Loucy (cell line): ENCODE measurements at regions not wholly inside any gene's neighbourhood (a gene's known extent, or its start where the extent isn't known, plus 50 kb on each side); places are given as distances from the start of the nearest gene placed in this dataset.

Source experiments
- CTCF ChIP-seq: fragments of 200-600 bp; sonication (generic); conservative IDR thresholded peaks from 2 replicates; pipeline ENCODE4 v1.5.1; 2014; ENCODE audit warnings: mild to moderate bottlenecking, antibody characterized with exemption, low read length
- EZH2phosphoT487 ChIP-seq: fragments of 200-600 bp; IDR thresholded peaks from 2 replicates; pipeline ENCODE4 v1.6.1; 2018; ENCODE audit warnings: antibody characterized with exemption, mild to moderate bottlenecking, moderate library complexity, borderline replicate concordance

- no peak for TF ChIP-seq CTCF
- no peak for TF ChIP-seq EZH2phosphoT487
Measured at GRCh38 chr5:159833846-159834245, 82.4 kb upstream of the ADRA1B start.
